Stimulated activated CD8-positive, alpha-beta memory T cell treated with anti-CD3 and anti-CD28 coated beads, Interleukin-7, amount 100 ng/mL, for 24 hours (primary cell): ENCODE measurements at regions not wholly inside any gene's neighbourhood (a gene's known extent, or its start where the extent isn't known, plus 50 kb on each side); places are given as distances from the start of the nearest gene placed in this dataset.
"Not testable (repeated sequence)": the region's sequence is repeated elsewhere in the genome, so short reads cannot be mapped to it uniquely, and the experiment has no call there.

Experiments
- DNase-seq: peaks from one replicate; pipeline ENCODE4 v3.0.0-alpha.2; 2020; ENCODE audit warnings: low read depth

DNA sequence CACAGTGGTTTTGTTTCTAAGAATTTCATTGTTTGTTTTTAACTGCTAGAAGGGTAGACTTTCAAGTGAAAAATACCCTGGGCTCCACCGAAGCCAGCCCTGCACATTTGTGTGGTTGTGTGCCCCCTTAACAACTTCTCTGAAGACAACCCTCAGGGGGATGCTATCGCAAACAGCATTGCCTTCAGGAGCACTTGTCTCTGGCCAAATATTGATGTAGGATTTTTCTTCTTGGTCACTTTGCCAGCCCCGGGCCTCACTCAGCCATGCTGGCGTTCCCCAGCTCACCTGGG lies 69.2 kb upstream of the SERP2 start:
- no peak for DNase-seq

GRCh38 chr13:44305286-44305685 lies 68.3 kb upstream of the SERP2 start:
- no peak for DNase-seq

DNA sequence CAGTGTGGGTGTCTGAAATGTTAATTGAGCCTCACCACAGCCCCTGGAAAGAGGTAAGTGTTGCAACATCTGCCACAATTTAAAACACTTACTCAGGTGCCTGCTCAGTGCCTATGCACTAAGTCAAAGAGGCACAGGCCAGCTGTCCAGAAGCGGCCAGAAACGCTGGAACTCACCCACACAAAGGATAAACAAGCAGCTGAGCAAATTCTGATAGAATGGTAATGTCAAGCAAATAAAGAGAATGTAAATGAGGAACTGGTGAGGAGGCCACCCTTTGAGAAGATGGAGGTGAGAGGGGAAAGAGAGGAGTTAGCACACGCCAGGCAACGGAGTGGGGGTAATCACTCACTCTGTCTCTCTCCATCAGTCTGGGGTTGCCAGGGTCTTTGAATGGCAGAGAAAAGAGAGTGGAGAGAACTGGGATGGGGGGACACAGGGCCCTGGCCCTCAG lies 67.7 kb upstream of the SERP2 start:
- DNase-seq, result no peak

DNA sequence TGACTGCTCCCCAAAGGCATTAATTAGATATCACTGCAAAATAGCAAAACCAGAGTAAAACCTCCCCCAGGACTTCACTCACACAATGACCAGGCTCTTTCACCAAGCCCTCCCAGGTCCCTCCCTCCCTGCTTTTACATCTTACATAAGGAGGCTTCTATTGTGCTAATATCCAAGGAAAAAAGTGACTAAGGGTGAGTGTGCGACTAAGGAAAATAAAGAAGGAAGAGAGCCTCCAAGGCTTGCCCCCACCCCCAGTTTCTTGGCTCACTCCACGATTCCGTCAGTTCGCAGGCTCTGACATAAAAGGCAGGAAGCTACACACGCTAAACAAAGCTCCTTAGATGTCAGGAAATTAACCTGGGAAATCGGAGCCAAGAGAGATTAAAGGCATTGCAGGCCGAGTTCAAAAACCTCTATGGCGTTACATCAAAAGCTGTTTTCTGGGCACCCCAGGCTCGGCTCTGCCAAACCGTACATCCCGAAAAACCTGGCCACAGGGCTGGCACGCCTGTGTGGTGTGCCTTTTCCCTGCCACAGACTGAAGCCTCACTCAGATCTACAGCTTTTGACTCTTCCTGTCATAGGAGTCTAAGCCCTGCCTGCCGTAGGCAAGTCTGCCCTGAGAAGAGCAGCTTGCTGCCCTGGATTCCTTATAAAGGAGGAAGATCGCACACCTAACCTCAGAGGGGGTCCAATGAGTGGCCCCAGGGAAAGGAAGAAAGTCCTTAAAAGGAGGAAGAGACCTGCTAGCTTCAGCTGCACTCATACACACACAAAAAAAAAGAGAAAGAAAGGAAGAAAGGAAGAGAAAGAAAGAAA lies 67.0 kb upstream of the SERP2 start:
- no peak for DNase-seq

DNA sequence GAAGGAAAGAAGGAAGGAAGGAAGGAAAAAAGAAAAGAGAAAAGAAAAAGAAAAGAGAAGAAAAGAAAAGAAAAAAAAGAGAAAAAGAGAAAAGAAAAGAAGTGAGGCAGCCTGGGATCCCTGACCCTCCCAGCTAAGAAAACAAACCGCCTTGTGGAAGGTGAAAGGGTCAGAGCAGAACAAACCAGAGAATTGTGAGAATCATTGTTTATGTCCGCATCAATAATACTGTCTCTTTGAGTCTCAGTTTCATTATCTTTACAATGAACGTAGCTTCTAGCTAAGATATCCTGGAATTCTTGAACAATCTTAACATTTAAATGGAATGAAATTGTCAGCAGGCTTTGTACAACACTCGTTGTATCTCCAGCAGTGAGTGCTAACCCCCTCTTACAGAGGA lies 66.4 kb upstream of the SERP2 start:
- DNase-seq, result no peak

DNA sequence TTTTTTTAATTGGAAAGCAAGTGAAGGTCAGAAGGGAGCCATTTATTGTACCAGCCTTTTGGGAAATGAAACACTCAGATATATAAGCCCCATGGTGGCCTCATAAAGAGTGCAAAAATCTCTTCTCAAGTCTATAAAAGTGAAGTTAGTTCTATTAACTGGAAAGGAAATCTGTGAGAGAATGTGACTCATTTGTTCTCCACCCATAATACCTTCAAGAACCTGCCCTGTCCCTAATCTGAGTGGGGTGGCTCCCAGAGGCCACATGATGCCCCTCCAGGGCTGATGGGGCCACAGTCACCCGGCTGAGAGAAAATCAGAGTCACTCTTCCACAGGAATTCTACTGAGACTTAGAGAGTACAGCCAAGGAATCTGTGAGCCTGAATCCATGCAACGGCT lies 65.8 kb upstream of the SERP2 start:
- DNase-seq, result no peak

DNA sequence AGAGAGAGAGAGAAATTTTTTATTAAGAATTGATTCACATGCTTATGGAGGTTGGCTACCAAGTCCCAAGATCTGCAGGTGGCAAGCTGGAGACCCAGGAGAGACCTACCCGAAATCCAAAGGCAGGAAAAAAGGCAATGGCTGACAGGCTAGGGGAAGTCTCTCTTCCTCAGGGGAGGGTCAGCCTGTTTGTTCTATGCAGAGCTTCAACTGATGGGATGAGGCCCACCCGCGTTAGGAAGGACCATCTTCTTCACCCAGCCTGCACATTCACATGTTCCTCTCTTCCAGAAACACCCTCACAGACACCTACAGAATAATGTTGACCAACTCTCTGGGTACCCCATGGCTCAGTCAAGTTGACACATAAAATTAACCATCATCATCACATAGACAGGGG lies 65.3 kb upstream of the SERP2 start:
- DNase-seq, result no peak

- DNase-seq, result no peak
These were observed 63.5 kb upstream of the SERP2 start for GRCh38 chr13:44309794-44310757.

- no peak for DNase-seq
These were observed 62.4 kb upstream of the SERP2 start for GRCh38 chr13:44311011-44311780.

DNA sequence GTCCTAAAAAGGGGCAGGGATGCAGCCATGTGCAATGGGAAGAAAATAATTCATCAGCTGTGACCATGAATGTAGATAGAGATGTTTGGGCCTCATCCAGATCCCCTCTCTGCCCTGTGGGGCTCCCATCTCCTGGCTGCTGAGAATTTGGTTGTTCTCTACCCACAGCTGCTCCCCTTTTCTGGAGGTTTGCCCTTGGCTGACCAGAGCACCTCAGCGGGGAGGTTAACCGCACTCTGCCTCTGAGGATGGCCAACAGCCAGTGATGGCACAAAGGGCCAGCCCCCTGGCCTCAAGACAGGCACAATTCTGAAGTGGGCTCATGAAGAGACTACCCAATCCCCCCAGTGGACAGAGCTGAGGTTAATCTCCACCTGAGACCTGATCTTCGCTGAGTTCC lies 61.5 kb upstream of the SERP2 start:
- DNase-seq, result no peak

GRCh38 chr13:44312834-44313551 lies 60.6 kb upstream of the SERP2 start:
- DNase-seq, result no peak

DNA sequence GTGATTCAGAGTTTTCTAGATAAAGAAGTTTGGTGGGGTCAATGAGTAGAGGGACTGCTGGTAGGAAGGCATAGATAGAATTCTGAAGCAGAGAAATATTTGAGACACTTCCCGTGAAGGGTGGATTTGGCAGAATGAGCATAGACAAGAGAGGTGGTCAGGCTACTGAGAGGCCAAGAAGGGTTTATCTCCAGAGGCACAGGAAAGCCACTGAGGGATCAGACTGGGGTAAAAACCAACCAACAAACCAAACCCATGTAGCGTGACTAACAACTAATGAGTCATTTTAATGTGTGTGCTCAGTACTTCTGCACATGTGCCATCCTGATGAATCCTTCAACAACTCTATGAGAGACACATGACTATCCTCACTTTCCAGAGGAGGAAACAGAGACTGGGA lies 60.0 kb upstream of the SERP2 start:
- no peak for DNase-seq

GRCh38 chr13:44314160-44314559 lies 59.5 kb upstream of the SERP2 start:
- DNase-seq, result not testable (repeated sequence)

DNA sequence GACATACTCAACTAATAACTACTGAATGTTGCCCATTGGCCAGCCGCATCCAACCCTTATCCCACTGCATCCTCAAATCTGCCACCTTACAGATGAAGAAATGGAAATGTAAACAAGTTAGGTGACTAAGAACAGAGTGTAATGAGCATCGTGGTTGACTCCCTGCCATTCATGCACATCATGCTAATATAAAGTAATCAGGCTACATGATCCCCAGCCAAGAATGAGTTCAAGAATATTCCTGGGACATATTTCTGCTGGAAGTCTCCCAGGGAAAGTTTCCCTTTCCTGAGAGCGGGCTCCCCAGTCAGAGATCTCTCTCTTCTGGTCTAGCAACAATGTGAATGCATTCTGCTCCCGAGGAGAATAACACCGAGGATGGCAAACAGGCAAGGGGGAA lies 55.9 kb upstream of the SERP2 start:
- no peak for DNase-seq

DNA sequence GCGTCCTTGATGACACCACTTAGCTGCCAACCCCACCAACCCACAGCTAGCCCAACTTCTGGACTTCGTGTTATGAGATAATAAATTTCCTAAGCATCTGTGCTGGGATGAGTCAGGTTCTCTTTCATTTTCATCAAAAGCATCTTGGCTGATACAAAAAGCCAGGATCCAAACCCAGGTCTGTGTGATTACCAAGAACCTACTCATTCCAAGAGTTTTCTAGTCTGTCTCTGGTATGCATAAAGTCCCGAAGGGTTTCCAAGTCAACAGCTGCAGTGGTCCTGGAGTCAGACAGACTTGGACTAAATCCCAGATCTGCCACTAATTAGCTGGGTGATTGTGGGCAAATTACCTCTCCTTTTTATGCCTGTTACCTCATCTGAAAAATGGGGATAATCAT lies 55.5 kb upstream of the SERP2 start:
- DNase-seq, result no peak

GRCh38 chr13:44320611-44321010 lies 53.0 kb upstream of the SERP2 start:
- no peak for DNase-seq

DNA sequence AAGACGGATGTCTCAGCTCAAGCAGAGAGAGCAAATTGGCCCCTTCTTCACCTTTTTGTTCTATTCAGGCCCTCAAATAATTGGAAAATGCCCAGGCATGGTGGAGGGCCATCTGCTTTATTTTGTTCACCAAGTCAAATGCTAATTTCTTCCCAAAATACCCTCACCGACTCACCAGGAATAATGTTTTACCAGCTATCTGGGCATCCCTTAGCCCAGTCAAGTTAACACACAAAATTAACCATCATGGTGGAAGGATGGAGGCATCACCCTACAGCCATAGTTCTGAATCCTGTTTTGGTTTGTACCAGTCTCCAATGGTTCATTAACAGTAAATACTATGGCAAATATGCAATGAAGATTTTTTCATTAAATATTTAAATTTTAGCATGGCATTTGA lies 51.7 kb upstream of the SERP2 start:
- DNase-seq, result no peak

GRCh38 chr13:44322928-44323327 lies 50.7 kb upstream of the SERP2 start:
- no peak for DNase-seq

GRCh38 chr13:44323754-44324153 lies 49.9 kb upstream of the SERP2 start:
- no peak for DNase-seq
